HL-60 (cell line): ENCODE measurements at regions not wholly inside any gene's neighbourhood (a gene's known extent, or its start where the extent isn't known, plus 50 kb on each side); places are given as distances from the start of the nearest gene placed in this dataset.

Source experiments
- DNase-seq, 2 experiments: peaks; one replicate each; pipeline ENCODE4 v3.0.0-alpha.2; 2010 to 2020; ENCODE audit warnings: low read depth in 1 of 2, low spot score in 1 of 2
- H3K27ac ChIP-seq: fragments of 250-450 bp; sonication (Bioruptor Pico); replicated peaks from 2 replicates; pipeline ENCODE4 v1.5.1; 2020; ENCODE audit warnings: mild to moderate bottlenecking, moderate library complexity
- H3K27me3 ChIP-seq: fragments of 250-450 bp; sonication (Bioruptor Pico); 2 replicates; pipeline ENCODE4 v1.5.1; 2021; ENCODE audit warnings: mild to moderate bottlenecking, moderate library complexity; ENCODE audit not compliant: insufficient read depth, poor library complexity, severe bottlenecking
- H3K4me3 ChIP-seq: replicated peaks from 2 replicates; pipeline ENCODE4 v1.5.1; 2011; ENCODE audit warnings: mild to moderate bottlenecking, control low read depth, low read length; ENCODE audit not compliant: insufficient read depth
- CTCF ChIP-seq: IDR thresholded peaks from one replicate; pipeline ENCODE4 v1.5.1; 2011; ENCODE audit warnings: low read length, control low read depth, inconsistent platforms; ENCODE audit not compliant: insufficient read depth
- GABPA ChIP-seq: IDR thresholded peaks from 2 replicates; pipeline ENCODE4 v1.6.1; 2012; ENCODE audit warnings: low read depth
- POLR2AphosphoS5 ChIP-seq: IDR thresholded peaks from 2 replicates; pipeline ENCODE4 v1.6.1; 2012; ENCODE audit warnings: low read depth
- REST ChIP-seq: IDR thresholded peaks from 2 replicates; pipeline ENCODE4 v1.6.1; 2012; ENCODE audit warnings: low read depth; ENCODE audit not compliant: insufficient replicate concordance
- SPI1 ChIP-seq: IDR thresholded peaks from 2 replicates; pipeline ENCODE4 v1.6.1; 2012; ENCODE audit warnings: low read depth, mild to moderate bottlenecking, borderline replicate concordance

GRCh38 chr1:175890958-175891357, 147.6 kb upstream of the TNR start:
- DNase-seq = no peak
- H3K27ac ChIP-seq = no peak overlapping the region
- no peak overlapping the region for H3K4me3 ChIP-seq
- H3K27me3 ChIP-seq = peaks cover 2% of the 10 kb centered on the region
- TF ChIP-seq GABPA = no peak
- TF ChIP-seq SPI1 = no peak
- no peak for TF ChIP-seq POLR2AphosphoS5
- no peak for TF ChIP-seq CTCF
- no peak for TF ChIP-seq REST

GRCh38 chr1:175889848-175890247, 146.5 kb upstream of the TNR start:
- Histone ChIP-seq H3K4me3 (no peak overlapping the region), H3K27me3 (peaks cover 2% of the 10 kb centered on the region), H3K27ac (no peak overlapping the region)
- DNase-seq = no peak
- TF ChIP-seq POLR2AphosphoS5 (no peak), GABPA (no peak), SPI1 (no peak), REST (no peak), CTCF (no peak)

DNA sequence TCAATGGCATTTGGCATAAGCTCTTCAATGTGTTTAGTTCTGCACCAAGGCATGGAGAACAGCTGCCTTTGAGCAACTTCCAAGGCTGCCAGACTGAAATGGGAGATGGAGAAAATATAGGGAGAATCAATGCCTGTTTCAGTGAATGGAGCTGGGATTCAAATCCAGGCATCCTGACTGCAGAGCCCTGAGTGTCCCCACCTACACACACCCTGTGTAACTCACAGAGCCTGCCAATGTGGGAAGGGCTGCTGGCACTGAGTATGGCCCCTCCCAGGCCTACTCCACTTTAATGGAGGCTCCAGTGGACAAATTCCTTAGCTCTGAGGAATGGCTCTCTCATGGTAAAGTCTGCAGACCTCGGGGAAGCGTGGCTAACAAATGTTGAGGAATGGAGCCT, 145.6 kb upstream of the TNR start:
- no peak for DNase-seq
- Histone ChIP-seq H3K4me3 (no peak overlapping the region), H3K27me3 (peaks cover 2% of the 10 kb centered on the region), H3K27ac (no peak overlapping the region)
- TF ChIP-seq GABPA (no peak), CTCF (no peak)

- peak; percentile 6 to 47 for DNase-seq
These were observed 144.6 kb upstream of the TNR start for GRCh38 chr1:175887981-175888428.

More at GRCh38 chr1:175887981-175888428, 144.6 kb upstream of the TNR start:
- H3K27ac ChIP-seq = no peak overlapping the region
- TF ChIP-seq CTCF (peak; percentile 64), GABPA (no peak)
- no peak overlapping the region for H3K4me3 ChIP-seq
- peaks cover 2% of the 10 kb centered on the region for H3K27me3 ChIP-seq
